NCI-H1105 (cell line): ENCODE measurements at regions not wholly inside any gene's neighbourhood (a gene's known extent, or its start where the extent isn't known, plus 50 kb on each side); places are given as distances from the start of the nearest gene placed in this dataset.

ENCODE experiments used
- DNase-seq: peaks from one replicate; lab custom pipeline; 2025; lab: John Stamatoyannopoulos, UW

- DNase-seq, result no peak
These were observed 194.8 kb upstream of the PFN2 start for GRCh38 chr3:150165396-150166094.

- no peak for DNase-seq
These were observed 190.3 kb upstream of the PFN2 start for GRCh38 chr3:150161011-150161410.

- DNase-seq, result no peak
These were observed 188.4 kb upstream of the PFN2 start for GRCh38 chr3:150158943-150159625.

GRCh38 chr3:150152567-150152966, 181.9 kb upstream of the PFN2 start:
- DNase-seq, result no peak

GRCh38 chr3:150150633-150151032, 179.9 kb upstream of the PFN2 start:
- DNase-seq, result no peak

GRCh38 chr3:150149651-150150051, 179.0 kb upstream of the PFN2 start:
- no peak for DNase-seq

GRCh38 chr3:150148227-150148626, 177.5 kb upstream of the PFN2 start:
- no peak for DNase-seq

GRCh38 chr3:150147776-150148175, 177.1 kb upstream of the PFN2 start:
- no peak for DNase-seq

- no peak for DNase-seq
These were observed 176.5 kb upstream of the PFN2 start for GRCh38 chr3:150146991-150147761.

- no peak for DNase-seq
These were observed 175.0 kb upstream of the PFN2 start for GRCh38 chr3:150145659-150146058.

- DNase-seq, result no peak
These were observed 173.6 kb upstream of the PFN2 start for GRCh38 chr3:150144191-150144708.

GRCh38 chr3:150142936-150143335, 172.2 kb upstream of the PFN2 start:
- no peak for DNase-seq

- no peak for DNase-seq
These were observed 171.2 kb upstream of the PFN2 start for GRCh38 chr3:150141790-150142326.

GRCh38 chr3:150140614-150141321, 170.1 kb upstream of the PFN2 start:
- no peak for DNase-seq

GRCh38 chr3:150138824-150139223, 168.1 kb upstream of the PFN2 start:
- DNase-seq, result no peak

GRCh38 chr3:150136242-150136641, 165.5 kb upstream of the PFN2 start:
- DNase-seq, result no peak

- DNase-seq, result no peak
These were observed 164.6 kb upstream of the PFN2 start for GRCh38 chr3:150135287-150135721.

- no peak for DNase-seq
These were observed 162.6 kb upstream of the PFN2 start for GRCh38 chr3:150133293-150133692.

GRCh38 chr3:150132101-150132749, 161.5 kb upstream of the PFN2 start:
- DNase-seq, result no peak

GRCh38 chr3:150131663-150132062, 161.0 kb upstream of the PFN2 start:
- no peak for DNase-seq

GRCh38 chr3:150130404-150131100, 159.9 kb upstream of the PFN2 start:
- no peak for DNase-seq
